Uterus (tissue), 3 donors: ENCODE measurements at regions not wholly inside any gene's neighbourhood (a gene's known extent, or its start where the extent isn't known, plus 50 kb on each side); places are given as distances from the start of the nearest gene placed in this dataset.

Experiments used
- DNase-seq, 2 donors: peaks; one replicate each; pipeline ENCODE4 v3.0.0-alpha.2; 2019 to 2020
- H3K27ac ChIP-seq, 2 donors: fragments of 200-600 bp; sonication (generic); 1 replicate in 1 of 2; 2 replicates in 1 of 2; pipeline ENCODE4 v1.5.1; 2016 to 2018
- H3K27me3 ChIP-seq, 2 donors: fragments of 200-600 bp; sonication (generic); one replicate each; pipeline ENCODE4 v1.5.1; 2018 to 2019; ENCODE audit warnings: control low read depth in 1 of 2
- H3K36me3 ChIP-seq, 2 donors: fragments of 200-600 bp; sonication (generic); one replicate each; pipeline ENCODE4 v1.5.1; 2019; ENCODE audit warnings: control low read depth in 1 of 2
- H3K4me1 ChIP-seq, 2 donors: fragments of 200-600 bp; sonication (generic); one replicate each; pipeline ENCODE4 v1.5.1; 2018 to 2019; ENCODE audit warnings: control low read depth in 1 of 2
- H3K4me3 ChIP-seq, 2 donors: fragments of 200-600 bp; sonication (generic); 1 replicate in 1 of 2; 2 replicates in 1 of 2; pipeline ENCODE4 v1.5.1; 2018 to 2019; ENCODE audit warnings: mild to moderate bottlenecking in 1 of 2
- H3K9me3 ChIP-seq, 2 donors: fragments of 200-600 bp; sonication (generic); one replicate each; pipeline ENCODE4 v1.5.1; 2019; ENCODE audit warnings: control low read depth in 1 of 2
- POLR2A ChIP-seq, 2 donors: fragments of 450-650 bp; IDR thresholded peaks; one replicate each; pipeline ENCODE4 v1.6.1; 2016; ENCODE audit warnings: antibody characterized with exemption in 2 of 2, mild to moderate bottlenecking in 1 of 2, moderate library complexity in 1 of 2
- intact Hi-C: fragments of 100-400 bp; cut with DNase I; formaldehyde crosslinking; loops from one replicate; pipeline ENCODE4 v1.15.1; 2023; ENCODE audit warnings: low total_unique reads
- TF ChIP-seq, protein P1 (sequence below), 4 experiments: fragments of 200-600 bp in 2 of 4; fragments of 450-650 bp in 2 of 4; sonication (generic) in 2 of 4; IDR thresholded peaks; one replicate each; pipeline ENCODE4 v1.5.1; 2016 to 2019; ENCODE audit warnings: antibody characterized with exemption in 4 of 4, mild to moderate bottlenecking in 2 of 4, moderate library complexity in 1 of 4
- donor health status: DM: yes; HTN: yes; CAD: no.

DNA sequence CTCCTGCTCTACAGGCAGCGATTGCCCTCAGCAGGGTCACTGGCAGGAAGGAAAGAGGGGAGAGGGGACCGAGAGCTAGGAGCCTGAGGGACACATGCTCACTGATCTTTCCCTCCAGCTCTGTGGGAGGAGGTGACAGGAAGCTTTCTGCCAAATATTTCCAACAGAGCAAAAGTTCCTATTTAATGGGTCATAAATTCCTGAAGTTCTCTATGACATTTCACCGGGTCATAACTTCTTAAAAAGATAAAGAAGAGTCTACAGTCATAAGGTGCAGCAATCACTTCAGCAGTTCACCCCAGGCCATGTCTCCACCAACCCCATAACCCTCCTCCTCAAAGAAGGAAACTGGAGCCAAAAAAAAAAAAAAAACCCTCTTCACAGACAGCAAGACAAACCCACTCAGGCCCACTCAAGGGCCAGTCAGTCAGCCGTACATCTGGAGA is 481.1 kb downstream of the NR2F1-AS1 start:
- intact Hi-C loops = no loop called here
- H3K27me3 ChIP-seq = no peaks in the 10 kb centered on the region
- no peak overlapping the region for H3K4me3 ChIP-seq
- H3K9me3 ChIP-seq = no peaks in the 10 kb centered on the region
- peak overlapping the region; percentile 23 to 54 for H3K27ac ChIP-seq
- TF ChIP-seq, protein P1, sequence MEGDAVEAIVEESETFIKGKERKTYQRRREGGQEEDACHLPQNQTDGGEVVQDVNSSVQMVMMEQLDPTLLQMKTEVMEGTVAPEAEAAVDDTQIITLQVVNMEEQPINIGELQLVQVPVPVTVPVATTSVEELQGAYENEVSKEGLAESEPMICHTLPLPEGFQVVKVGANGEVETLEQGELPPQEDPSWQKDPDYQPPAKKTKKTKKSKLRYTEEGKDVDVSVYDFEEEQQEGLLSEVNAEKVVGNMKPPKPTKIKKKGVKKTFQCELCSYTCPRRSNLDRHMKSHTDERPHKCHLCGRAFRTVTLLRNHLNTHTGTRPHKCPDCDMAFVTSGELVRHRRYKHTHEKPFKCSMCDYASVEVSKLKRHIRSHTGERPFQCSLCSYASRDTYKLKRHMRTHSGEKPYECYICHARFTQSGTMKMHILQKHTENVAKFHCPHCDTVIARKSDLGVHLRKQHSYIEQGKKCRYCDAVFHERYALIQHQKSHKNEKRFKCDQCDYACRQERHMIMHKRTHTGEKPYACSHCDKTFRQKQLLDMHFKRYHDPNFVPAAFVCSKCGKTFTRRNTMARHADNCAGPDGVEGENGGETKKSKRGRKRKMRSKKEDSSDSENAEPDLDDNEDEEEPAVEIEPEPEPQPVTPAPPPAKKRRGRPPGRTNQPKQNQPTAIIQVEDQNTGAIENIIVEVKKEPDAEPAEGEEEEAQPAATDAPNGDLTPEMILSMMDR (IDR thresholded peaks at IDR 0.05) = no peak
- no peak for TF ChIP-seq POLR2A (IDR thresholded peaks at IDR 0.05)
- DNase-seq = no peak
- peaks cover 0 to 9% of the 10 kb centered on the region in 2 donors for H3K4me1 ChIP-seq
- H3K36me3 ChIP-seq = no peaks in the 10 kb centered on the region

- no peaks in the 10 kb centered on the region for H3K27me3 ChIP-seq
- H3K9me3 ChIP-seq = no peaks in the 10 kb centered on the region
- no peak overlapping the region for H3K4me3 ChIP-seq
- H3K4me1 ChIP-seq = peaks cover 0 to 9% of the 10 kb centered on the region in 2 donors
- DNase-seq = no peak
- H3K36me3 ChIP-seq = no peaks in the 10 kb centered on the region
- H3K27ac ChIP-seq = no peak overlapping the region
- TF ChIP-seq, protein P1 (IDR thresholded peaks at IDR 0.05) = no peak
- TF ChIP-seq POLR2A (IDR thresholded peaks at IDR 0.05) = no peak
- intact Hi-C loops = no loop called here
Measured at GRCh38 chr5:93096561-93096960, 484.5 kb downstream of the NR2F1-AS1 start.

DNA sequence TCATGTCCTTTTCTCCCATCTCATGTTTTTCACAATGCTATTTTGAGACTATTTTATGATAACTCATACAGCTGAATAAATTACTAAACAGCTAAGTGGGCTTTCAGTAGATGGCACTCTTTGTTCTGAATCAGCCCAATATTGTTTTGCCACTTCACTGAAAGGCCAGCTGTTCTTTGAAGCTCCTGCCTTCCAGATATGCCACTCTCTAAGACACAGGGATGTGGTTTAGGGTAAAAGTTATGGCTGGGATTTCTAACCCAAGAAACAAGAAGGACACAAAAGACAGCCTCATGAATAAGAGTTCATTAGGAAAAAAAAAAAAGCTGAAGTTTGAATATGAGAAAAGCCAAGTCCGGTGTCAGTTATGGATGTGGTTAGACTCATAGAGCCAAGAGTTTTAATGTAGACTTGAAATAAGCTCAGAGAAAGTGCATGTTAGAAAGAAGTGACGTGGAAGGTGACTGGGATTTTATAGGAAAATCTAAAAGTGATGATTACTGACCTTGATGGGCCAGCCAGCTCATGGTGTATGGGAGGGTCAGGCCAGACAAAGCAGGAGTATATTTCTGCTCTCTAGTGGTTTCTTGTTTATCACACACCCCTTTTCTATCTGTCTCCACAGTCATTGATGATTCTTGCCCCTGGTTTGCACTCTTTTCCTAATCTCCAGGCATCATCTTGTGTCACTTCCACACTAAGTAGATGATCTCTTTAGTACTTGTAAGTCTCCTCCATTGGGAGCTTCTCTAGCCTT is 488.5 kb downstream of the NR2F1-AS1 start:
- no peaks in the 10 kb centered on the region for H3K9me3 ChIP-seq
- H3K36me3 ChIP-seq = no peaks in the 10 kb centered on the region
- H3K27me3 ChIP-seq = no peaks in the 10 kb centered on the region
- TF ChIP-seq POLR2A (IDR thresholded peaks at IDR 0.05) = no peak
- TF ChIP-seq, protein P1 (IDR thresholded peaks at IDR 0.05) = peak; percentile 26 to 33 (median 32)
- no peak overlapping the region for H3K27ac ChIP-seq
- H3K4me1 ChIP-seq = peaks cover 0 to 4% of the 10 kb centered on the region in 2 donors
- DNase-seq = no peak
- no peak overlapping the region for H3K4me3 ChIP-seq
- intact Hi-C loops = no loop called here

- H3K9me3 ChIP-seq = no peaks in the 10 kb centered on the region
- no peak overlapping the region for H3K27ac ChIP-seq
- DNase-seq = no peak
- intact Hi-C loops = no loop called here
- H3K36me3 ChIP-seq = no peaks in the 10 kb centered on the region
- TF ChIP-seq, protein P1 (IDR thresholded peaks at IDR 0.05) = no peak
- TF ChIP-seq POLR2A (IDR thresholded peaks at IDR 0.05) = no peak
- H3K4me3 ChIP-seq = no peak overlapping the region
- H3K4me1 ChIP-seq = peaks cover 0 to 4% of the 10 kb centered on the region in 2 donors
- H3K27me3 ChIP-seq = no peaks in the 10 kb centered on the region
Measured at GRCh38 chr5:93090698-93091097, 490.3 kb downstream of the NR2F1-AS1 start.

GRCh38 chr5:93088592-93089389 is 492.2 kb downstream of the NR2F1-AS1 start:
- H3K27ac ChIP-seq = no peak overlapping the region
- no peaks in the 10 kb centered on the region for H3K9me3 ChIP-seq
- no peak for TF ChIP-seq POLR2A (IDR thresholded peaks at IDR 0.05)
- TF ChIP-seq, protein P1 (IDR thresholded peaks at IDR 0.05) = no peak
- H3K4me3 ChIP-seq = no peak overlapping the region
- intact Hi-C loops = no loop called here
- no peaks in the 10 kb centered on the region for H3K27me3 ChIP-seq
- H3K36me3 ChIP-seq = no peaks in the 10 kb centered on the region
- peaks cover 0 to 4% of the 10 kb centered on the region in 2 donors for H3K4me1 ChIP-seq
- no peak for DNase-seq
